HEK293 (cell line): ENCODE measurements at regions not wholly inside any gene's neighbourhood (a gene's known extent, or its start where the extent isn't known, plus 50 kb on each side); places are given as distances from the start of the nearest gene placed in this dataset.
A peak's percentile ranks its signal among the peaks of the same experiment; 100 is the strongest.

Source experiments
- CTCF ChIA-PET: fragments of 350-600 bp; formaldehyde crosslinking; extraction: SDS; loops from one replicate; lab custom pipeline; 2021; ENCODE audit warnings: antibody characterized with exemption; lab: Yijun Ruan, JAX
- POLR2A ChIA-PET: fragments of 300-600 bp; formaldehyde crosslinking; extraction: SDS; loops from one replicate; lab custom pipeline; 2020; ENCODE audit warnings: antibody characterized with exemption, inconsistent platforms; lab: Yijun Ruan, JAX
- H3K27ac ChIP-seq: fragments of 200-500 bp; sonication (Bioruptor generic); 2 replicates; pipeline ENCODE4 v1.5.1; 2014; ENCODE audit warnings: low read depth, low read length, control low read depth, inconsistent platforms; ENCODE audit errors: extremely low read depth
- H3K36me3 ChIP-seq, 2 experiments: fragments of 200-500 bp in 1 of 2; sonication (Bioruptor generic) in 1 of 2; 1 replicate in 1 of 2; 2 replicates in 1 of 2; pipeline ENCODE4 v1.5.1; 2014 to 2017; ENCODE audit warnings: inconsistent platforms in 2 of 2, low read length in 2 of 2; ENCODE audit not compliant: control insufficient read depth in 2 of 2, insufficient read depth in 1 of 2
- H3K4me1 ChIP-seq: fragments of 200-500 bp; sonication (Bioruptor generic); 2 replicates; pipeline ENCODE4 v1.5.1; 2014; ENCODE audit warnings: mild to moderate bottlenecking, low read length, inconsistent platforms; ENCODE audit not compliant: control insufficient read depth, insufficient read depth
- H3K4me3 ChIP-seq: 2 replicates; pipeline ENCODE4 v1.5.1; 2011; ENCODE audit warnings: low read depth, mild to moderate bottlenecking, control low read depth, low read length, moderate library complexity
- H3K9me3 ChIP-seq: fragments of 200-500 bp; sonication (Bioruptor generic); 2 replicates; pipeline ENCODE4 v1.5.1; 2014; ENCODE audit warnings: low read depth, low read length, inconsistent platforms; ENCODE audit not compliant: control insufficient read depth, insufficient read depth
- EGR2 ChIP-seq: fragments of 450-650 bp; formaldehyde crosslinking; IDR thresholded peaks from 2 replicates; pipeline ENCODE4 v1.5.1; 2016; ENCODE audit warnings: low read depth, missing biosample characterization, missing genetic modification characterization
- GLIS2 ChIP-seq: fragments of 450-650 bp; formaldehyde crosslinking; IDR thresholded peaks from 2 replicates; pipeline ENCODE4 v1.5.1; 2016; ENCODE audit warnings: missing biosample characterization, missing genetic modification characterization
- MEIS1 ChIP-seq: sonication (generic); formaldehyde crosslinking; IDR thresholded peaks from 2 replicates; pipeline ENCODE4 v1.8.1; 2022; ENCODE audit warnings: missing genetic modification reagents, mild to moderate bottlenecking, borderline replicate concordance
- SCRT1 ChIP-seq: fragments of 450-650 bp; formaldehyde crosslinking; IDR thresholded peaks from 2 replicates; pipeline ENCODE4 v1.5.1; 2016; ENCODE audit warnings: missing biosample characterization, missing genetic modification characterization, borderline replicate concordance
- SP3 ChIP-seq: fragments of 450-650 bp; formaldehyde crosslinking; IDR thresholded peaks from 2 replicates; pipeline ENCODE4 v1.5.1; 2016; ENCODE audit warnings: missing biosample characterization, missing genetic modification characterization
- WT1 ChIP-seq: fragments of 450-650 bp; formaldehyde crosslinking; IDR thresholded peaks from 2 replicates; pipeline ENCODE4 v1.5.1; 2016; ENCODE audit warnings: missing biosample characterization, missing genetic modification characterization
- ZBTB48 ChIP-seq: fragments of 450-650 bp; formaldehyde crosslinking; IDR thresholded peaks from 2 replicates; pipeline ENCODE4 v1.5.1; 2016; ENCODE audit warnings: missing biosample characterization, missing genetic modification characterization
- ZNF121 ChIP-seq: fragments of 450-650 bp; formaldehyde crosslinking; IDR thresholded peaks from 2 replicates; pipeline ENCODE4 v1.5.1; 2016; ENCODE audit warnings: missing biosample characterization, missing genetic modification characterization
- ZNF140 ChIP-seq: fragments of 450-650 bp; formaldehyde crosslinking; IDR thresholded peaks from 2 replicates; pipeline ENCODE4 v1.5.1; 2016; ENCODE audit warnings: missing biosample characterization, missing genetic modification characterization
- ZNF155 ChIP-seq: fragments of 450-650 bp; formaldehyde crosslinking; IDR thresholded peaks from 2 replicates; pipeline ENCODE4 v1.5.1; 2016; ENCODE audit warnings: missing biosample characterization, missing genetic modification characterization
- ZNF175 ChIP-seq: fragments of 450-650 bp; formaldehyde crosslinking; IDR thresholded peaks from 2 replicates; pipeline ENCODE4 v1.5.1; 2016; ENCODE audit warnings: missing biosample characterization, missing genetic modification characterization
- ZNF184 ChIP-seq: fragments of 450-650 bp; IDR thresholded peaks from 2 replicates; pipeline ENCODE4 v1.5.1; 2018; ENCODE audit warnings: missing biosample characterization, mild to moderate bottlenecking, missing genetic modification characterization
- ZNF211 ChIP-seq: fragments of 450-650 bp; formaldehyde crosslinking; IDR thresholded peaks from 2 replicates; pipeline ENCODE4 v1.5.1; 2016; ENCODE audit warnings: low read depth, missing biosample characterization, missing genetic modification characterization
- ZNF221 ChIP-seq: fragments of 450-650 bp; formaldehyde crosslinking; IDR thresholded peaks from 2 replicates; pipeline ENCODE4 v1.5.1; 2017; ENCODE audit warnings: missing biosample characterization, missing genetic modification characterization, borderline replicate concordance
- ZNF239 ChIP-seq: fragments of 450-650 bp; formaldehyde crosslinking; IDR thresholded peaks from 2 replicates; pipeline ENCODE4 v1.5.1; 2016; ENCODE audit warnings: missing biosample characterization, missing genetic modification characterization
- ZNF521 ChIP-seq: fragments of 450-650 bp; formaldehyde crosslinking; IDR thresholded peaks from 2 replicates; pipeline ENCODE4 v1.5.1; 2017; ENCODE audit warnings: missing biosample characterization, mild to moderate bottlenecking, missing genetic modification characterization
- ZNF544 ChIP-seq: fragments of 450-650 bp; formaldehyde crosslinking; IDR thresholded peaks from 2 replicates; pipeline ENCODE4 v1.5.0; 2017; ENCODE audit warnings: missing biosample characterization, missing genetic modification characterization
- ZNF548 ChIP-seq: fragments of 450-650 bp; formaldehyde crosslinking; IDR thresholded peaks from 2 replicates; pipeline ENCODE4 v1.5.1; 2016; ENCODE audit warnings: missing biosample characterization, missing genetic modification characterization
- ZNF585B ChIP-seq: fragments of 450-650 bp; formaldehyde crosslinking; IDR thresholded peaks from 2 replicates; pipeline ENCODE4 v1.5.1; 2016; ENCODE audit warnings: missing biosample characterization, missing genetic modification characterization
- ZNF629 ChIP-seq: fragments of 450-650 bp; formaldehyde crosslinking; IDR thresholded peaks from 2 replicates; pipeline ENCODE4 v1.5.1; 2017; ENCODE audit warnings: missing biosample characterization, missing genetic modification characterization
- ZNF701 ChIP-seq: fragments of 450-650 bp; formaldehyde crosslinking; IDR thresholded peaks from 2 replicates; pipeline ENCODE4 v1.5.1; 2016; ENCODE audit warnings: missing biosample characterization, missing genetic modification characterization
- ZNF830 ChIP-seq: fragments of 450-650 bp; IDR thresholded peaks from 2 replicates; pipeline ENCODE4 v1.5.0; 2018; ENCODE audit warnings: missing biosample characterization, missing genetic modification characterization, low read depth, mild to moderate bottlenecking, moderate library complexity
- TF ChIP-seq, protein P1 (sequence below): fragments of 450-650 bp; formaldehyde crosslinking; IDR thresholded peaks from 2 replicates; pipeline ENCODE4 v1.5.1; 2016; ENCODE audit warnings: missing biosample characterization, missing genetic modification characterization, low read depth
- TF ChIP-seq, protein P2 (sequence below): fragments of 450-650 bp; formaldehyde crosslinking; IDR thresholded peaks from 2 replicates; pipeline ENCODE4 v1.5.1; 2017; ENCODE audit warnings: missing biosample characterization, missing genetic modification characterization
- TF ChIP-seq, protein P3 (sequence below): fragments of 450-650 bp; IDR thresholded peaks from 2 replicates; pipeline ENCODE4 v1.5.1; 2018; ENCODE audit warnings: missing biosample characterization, missing genetic modification characterization
- TF ChIP-seq, protein P4 (sequence below): fragments of 450-650 bp; formaldehyde crosslinking; IDR thresholded peaks from 2 replicates; pipeline ENCODE4 v1.5.1; 2016; ENCODE audit warnings: missing biosample characterization, missing genetic modification characterization
- TF ChIP-seq, protein P5 (sequence below): fragments of 450-650 bp; formaldehyde crosslinking; IDR thresholded peaks from 2 replicates; pipeline ENCODE4 v1.5.1; 2016; ENCODE audit warnings: missing biosample characterization, missing genetic modification characterization
- TF ChIP-seq, protein P6 (sequence below): fragments of 450-650 bp; formaldehyde crosslinking; IDR thresholded peaks from 2 replicates; pipeline ENCODE4 v1.5.1; 2016; ENCODE audit warnings: missing biosample characterization, missing genetic modification characterization

DNA sequence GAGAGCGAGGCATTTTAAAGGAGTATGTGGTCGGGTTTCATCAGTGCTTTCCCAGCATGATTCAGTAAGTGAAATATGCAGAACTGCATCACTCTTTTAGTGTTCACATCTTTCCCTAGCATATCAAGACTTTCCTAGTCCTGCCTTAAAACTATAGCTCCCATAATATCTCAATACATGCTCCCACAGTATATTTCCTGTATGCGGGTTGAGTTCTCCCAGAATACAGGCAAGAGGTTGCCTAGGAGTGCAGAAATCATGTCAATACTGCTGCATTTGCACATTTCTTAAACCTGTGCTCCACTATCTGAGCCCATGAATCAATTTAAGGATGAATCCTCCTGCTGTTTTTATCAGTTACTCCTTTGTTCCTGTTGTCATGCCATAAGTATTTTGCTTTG, 386.6 kb upstream of the SLC35B3 start (continued):
- TF ChIP-seq ZNF521 (tag by site-specific recombination), result no peak

DNA sequence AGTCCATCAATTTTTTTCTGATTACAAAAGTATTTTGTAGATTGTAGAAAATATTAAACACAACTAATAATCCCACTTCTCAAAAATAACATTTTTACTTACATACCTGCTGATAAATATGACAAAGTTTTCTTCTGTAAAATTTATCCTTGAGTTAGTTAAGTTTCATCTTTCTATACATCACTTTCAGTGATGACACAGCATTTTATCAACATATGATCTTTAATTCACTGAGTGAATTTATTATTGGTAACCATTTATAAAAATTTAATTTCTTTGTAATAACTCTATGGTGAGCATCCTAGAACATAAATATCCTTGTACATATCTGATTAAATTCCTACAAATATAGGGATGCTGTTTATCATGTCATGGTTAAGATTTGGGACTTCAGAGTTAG, 385.0 kb upstream of the SLC35B3 start:
- Histone ChIP-seq H3K9me3 (no peaks in the 10 kb centered on the region), H3K36me3 (no peaks in the 10 kb centered on the region), H3K4me1 (peaks cover 8% of the 10 kb centered on the region), H3K4me3 (no peak overlapping the region), H3K27ac (no peak overlapping the region)
- ChIA-PET CTCF (no interaction called here), POLR2A (no interaction called here)
- no peak for TF ChIP-seq SP3 (tag by site-specific recombination)
- no peak for TF ChIP-seq ZNF521 (tag by site-specific recombination)
- no peak for TF ChIP-seq SCRT1
- TF ChIP-seq ZNF830 (tag by site-specific recombination), result no peak
- TF ChIP-seq ZNF155 (tag by site-specific recombination), result no peak
- TF ChIP-seq ZNF701, result no peak
- no peak for TF ChIP-seq MEIS1 (CRISPR knock-in tag)
- TF ChIP-seq, protein P1, sequence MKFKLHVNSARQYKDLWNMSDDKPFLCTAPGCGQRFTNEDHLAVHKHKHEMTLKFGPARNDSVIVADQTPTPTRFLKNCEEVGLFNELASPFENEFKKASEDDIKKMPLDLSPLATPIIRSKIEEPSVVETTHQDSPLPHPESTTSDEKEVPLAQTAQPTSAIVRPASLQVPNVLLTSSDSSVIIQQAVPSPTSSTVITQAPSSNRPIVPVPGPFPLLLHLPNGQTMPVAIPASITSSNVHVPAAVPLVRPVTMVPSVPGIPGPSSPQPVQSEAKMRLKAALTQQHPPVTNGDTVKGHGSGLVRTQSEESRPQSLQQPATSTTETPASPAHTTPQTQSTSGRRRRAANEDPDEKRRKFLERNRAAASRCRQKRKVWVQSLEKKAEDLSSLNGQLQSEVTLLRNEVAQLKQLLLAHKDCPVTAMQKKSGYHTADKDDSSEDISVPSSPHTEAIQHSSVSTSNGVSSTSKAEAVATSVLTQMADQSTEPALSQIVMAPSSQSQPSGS, result no peak
- TF ChIP-seq, protein P2, sequence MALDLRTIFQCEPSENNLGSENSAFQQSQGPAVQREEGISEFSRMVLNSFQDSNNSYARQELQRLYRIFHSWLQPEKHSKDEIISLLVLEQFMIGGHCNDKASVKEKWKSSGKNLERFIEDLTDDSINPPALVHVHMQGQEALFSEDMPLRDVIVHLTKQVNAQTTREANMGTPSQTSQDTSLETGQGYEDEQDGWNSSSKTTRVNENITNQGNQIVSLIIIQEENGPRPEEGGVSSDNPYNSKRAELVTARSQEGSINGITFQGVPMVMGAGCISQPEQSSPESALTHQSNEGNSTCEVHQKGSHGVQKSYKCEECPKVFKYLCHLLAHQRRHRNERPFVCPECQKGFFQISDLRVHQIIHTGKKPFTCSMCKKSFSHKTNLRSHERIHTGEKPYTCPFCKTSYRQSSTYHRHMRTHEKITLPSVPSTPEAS (tag by site-specific recombination), result no peak
- TF ChIP-seq, protein P3, sequence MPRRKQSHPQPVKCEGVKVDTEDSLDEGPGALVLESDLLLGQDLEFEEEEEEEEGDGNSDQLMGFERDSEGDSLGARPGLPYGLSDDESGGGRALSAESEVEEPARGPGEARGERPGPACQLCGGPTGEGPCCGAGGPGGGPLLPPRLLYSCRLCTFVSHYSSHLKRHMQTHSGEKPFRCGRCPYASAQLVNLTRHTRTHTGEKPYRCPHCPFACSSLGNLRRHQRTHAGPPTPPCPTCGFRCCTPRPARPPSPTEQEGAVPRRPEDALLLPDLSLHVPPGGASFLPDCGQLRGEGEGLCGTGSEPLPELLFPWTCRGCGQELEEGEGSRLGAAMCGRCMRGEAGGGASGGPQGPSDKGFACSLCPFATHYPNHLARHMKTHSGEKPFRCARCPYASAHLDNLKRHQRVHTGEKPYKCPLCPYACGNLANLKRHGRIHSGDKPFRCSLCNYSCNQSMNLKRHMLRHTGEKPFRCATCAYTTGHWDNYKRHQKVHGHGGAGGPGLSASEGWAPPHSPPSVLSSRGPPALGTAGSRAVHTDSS, result no peak
- TF ChIP-seq ZNF175 (tag by site-specific recombination), result no peak
- TF ChIP-seq EGR2 (tag by site-specific recombination), result no peak
- TF ChIP-seq, protein P4, sequence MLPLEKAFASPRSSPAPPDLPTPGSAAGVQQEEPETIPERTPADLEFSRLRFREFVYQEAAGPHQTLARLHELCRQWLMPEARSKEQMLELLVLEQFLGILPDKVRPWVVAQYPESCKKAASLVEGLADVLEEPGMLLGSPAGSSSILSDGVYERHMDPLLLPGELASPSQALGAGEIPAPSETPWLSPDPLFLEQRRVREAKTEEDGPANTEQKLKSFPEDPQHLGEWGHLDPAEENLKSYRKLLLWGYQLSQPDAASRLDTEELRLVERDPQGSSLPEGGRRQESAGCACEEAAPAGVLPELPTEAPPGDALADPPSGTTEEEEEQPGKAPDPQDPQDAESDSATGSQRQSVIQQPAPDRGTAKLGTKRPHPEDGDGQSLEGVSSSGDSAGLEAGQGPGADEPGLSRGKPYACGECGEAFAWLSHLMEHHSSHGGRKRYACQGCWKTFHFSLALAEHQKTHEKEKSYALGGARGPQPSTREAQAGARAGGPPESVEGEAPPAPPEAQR (tag by site-specific recombination), result no peak
- no peak for TF ChIP-seq WT1 (tag by site-specific recombination)
- no peak for TF ChIP-seq ZBTB48 (tag by site-specific recombination)

DNA sequence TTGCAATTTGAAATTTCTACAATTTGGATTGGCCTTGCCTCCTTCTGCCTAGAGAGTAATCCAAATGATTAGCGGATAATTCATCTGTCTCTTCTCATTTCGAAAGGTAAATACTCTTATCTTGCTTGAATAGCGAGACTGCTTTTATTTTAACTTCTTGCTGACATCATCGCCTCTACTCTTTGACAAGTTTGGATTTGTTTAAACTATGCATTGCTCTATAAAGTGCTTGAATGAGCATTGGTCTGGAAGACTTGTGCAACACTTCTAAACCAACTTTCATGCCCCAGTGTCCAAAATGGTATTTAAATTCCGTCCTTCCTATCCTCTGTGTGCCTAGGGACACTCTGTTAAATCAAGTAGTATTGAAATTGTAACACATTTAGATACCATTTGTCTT, 384.1 kb upstream of the SLC35B3 start:
- Histone ChIP-seq H3K36me3 (no peaks in the 10 kb centered on the region), H3K27ac (no peak overlapping the region), H3K4me3 (no peak overlapping the region), H3K9me3 (no peaks in the 10 kb centered on the region), H3K4me1 (peaks cover 8% of the 10 kb centered on the region)
- ChIA-PET CTCF (interaction anchor here (0.8 kb wide), 1 partner anchor 167 kb away, joined by 3 read pairs; no protein-coding TSS in a partner anchor), POLR2A (no interaction called here)
- TF ChIP-seq ZNF211 (tag by site-specific recombination), result no peak
- no peak for TF ChIP-seq ZNF221 (tag by site-specific recombination)
- TF ChIP-seq ZNF585B (tag by site-specific recombination), result no peak
- TF ChIP-seq GLIS2, result no peak
- TF ChIP-seq ZNF239 (tag by site-specific recombination), result no peak
- peak; percentile 73; the same call in 1 of the 2 replicates for TF ChIP-seq ZNF184 (tag by site-specific recombination)
- TF ChIP-seq, protein P5, sequence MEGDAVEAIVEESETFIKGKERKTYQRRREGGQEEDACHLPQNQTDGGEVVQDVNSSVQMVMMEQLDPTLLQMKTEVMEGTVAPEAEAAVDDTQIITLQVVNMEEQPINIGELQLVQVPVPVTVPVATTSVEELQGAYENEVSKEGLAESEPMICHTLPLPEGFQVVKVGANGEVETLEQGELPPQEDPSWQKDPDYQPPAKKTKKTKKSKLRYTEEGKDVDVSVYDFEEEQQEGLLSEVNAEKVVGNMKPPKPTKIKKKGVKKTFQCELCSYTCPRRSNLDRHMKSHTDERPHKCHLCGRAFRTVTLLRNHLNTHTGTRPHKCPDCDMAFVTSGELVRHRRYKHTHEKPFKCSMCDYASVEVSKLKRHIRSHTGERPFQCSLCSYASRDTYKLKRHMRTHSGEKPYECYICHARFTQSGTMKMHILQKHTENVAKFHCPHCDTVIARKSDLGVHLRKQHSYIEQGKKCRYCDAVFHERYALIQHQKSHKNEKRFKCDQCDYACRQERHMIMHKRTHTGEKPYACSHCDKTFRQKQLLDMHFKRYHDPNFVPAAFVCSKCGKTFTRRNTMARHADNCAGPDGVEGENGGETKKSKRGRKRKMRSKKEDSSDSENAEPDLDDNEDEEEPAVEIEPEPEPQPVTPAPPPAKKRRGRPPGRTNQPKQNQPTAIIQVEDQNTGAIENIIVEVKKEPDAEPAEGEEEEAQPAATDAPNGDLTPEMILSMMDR (tag by site-specific recombination), result no peak
- TF ChIP-seq ZNF140 (tag by site-specific recombination), result no peak
- TF ChIP-seq ZNF544 (tag by site-specific recombination), result no peak
- no peak for TF ChIP-seq ZNF548 (tag by site-specific recombination)
- TF ChIP-seq, protein P6, sequence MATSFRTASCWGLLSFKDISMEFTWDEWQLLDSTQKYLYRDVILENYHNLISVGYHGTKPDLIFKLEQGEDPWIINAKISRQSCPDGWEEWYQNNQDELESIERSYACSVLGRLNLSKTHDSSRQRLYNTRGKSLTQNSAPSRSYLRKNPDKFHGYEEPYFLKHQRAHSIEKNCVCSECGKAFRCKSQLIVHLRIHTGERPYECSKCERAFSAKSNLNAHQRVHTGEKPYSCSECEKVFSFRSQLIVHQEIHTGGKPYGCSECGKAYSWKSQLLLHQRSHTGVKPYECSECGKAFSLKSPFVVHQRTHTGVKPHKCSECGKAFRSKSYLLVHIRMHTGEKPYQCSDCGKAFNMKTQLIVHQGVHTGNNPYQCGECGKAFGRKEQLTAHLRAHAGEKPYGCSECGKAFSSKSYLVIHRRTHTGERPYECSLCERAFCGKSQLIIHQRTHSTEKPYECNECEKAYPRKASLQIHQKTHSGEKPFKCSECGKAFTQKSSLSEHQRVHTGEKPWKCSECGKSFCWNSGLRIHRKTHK, result no peak
- TF ChIP-seq ZNF121 (tag by site-specific recombination), result no peak
- TF ChIP-seq ZNF629 (tag by site-specific recombination), result peak; percentile 36; the same call in 1 of the 2 replicates
